HG03521 (cell line): ENCODE measurements at regions not wholly inside any gene's neighbourhood (a gene's known extent, or its start where the extent isn't known, plus 50 kb on each side); places are given as distances from the start of the nearest gene placed in this dataset.
"Not testable (repeated sequence)": the region's sequence is repeated elsewhere in the genome, so short reads cannot be mapped to it uniquely, and the experiment has no call there.

Experiments
- ATAC-seq: cut with Tn5 transposase; IDR thresholded peaks from one replicate; pipeline ENCODE4 v1.9.1; 2021; ENCODE audit warnings: mild to moderate bottlenecking, moderate library complexity; ENCODE audit not compliant: unreplicated experiment

GRCh38 chr20:19110285-19110684 lies 102.2 kb upstream of the SLC24A3 start:
- no peak for ATAC-seq

- no peak for ATAC-seq
These were observed 101.5 kb upstream of the SLC24A3 start for GRCh38 chr20:19110881-19111460.

GRCh38 chr20:19112828-19113227 lies 99.6 kb upstream of the SLC24A3 start:
- ATAC-seq = no peak

GRCh38 chr20:19113343-19113930 lies 99.0 kb upstream of the SLC24A3 start:
- ATAC-seq = no peak

- no peak for ATAC-seq
These were observed 98.0 kb upstream of the SLC24A3 start for GRCh38 chr20:19114410-19114809.

- ATAC-seq = no peak
These were observed 96.9 kb upstream of the SLC24A3 start for GRCh38 chr20:19115581-19115980.

- no peak for ATAC-seq
These were observed 92.4 kb upstream of the SLC24A3 start for GRCh38 chr20:19120011-19120410.

- no peak for ATAC-seq
These were observed 91.9 kb upstream of the SLC24A3 start for GRCh38 chr20:19120569-19120968.

- no peak for ATAC-seq
These were observed 91.0 kb upstream of the SLC24A3 start for GRCh38 chr20:19121463-19121862.

GRCh38 chr20:19121916-19122315 lies 90.5 kb upstream of the SLC24A3 start:
- no peak for ATAC-seq

- no peak for ATAC-seq
These were observed 90.0 kb upstream of the SLC24A3 start for GRCh38 chr20:19122395-19122794.

- no peak for ATAC-seq
These were observed 86.9 kb upstream of the SLC24A3 start for GRCh38 chr20:19125508-19125907.

GRCh38 chr20:19129306-19129705 lies 83.1 kb upstream of the SLC24A3 start:
- no peak for ATAC-seq

GRCh38 chr20:19129976-19130612 lies 82.3 kb upstream of the SLC24A3 start:
- ATAC-seq = no peak

- ATAC-seq = no peak
These were observed 81.8 kb upstream of the SLC24A3 start for GRCh38 chr20:19130613-19130984.

- no peak for ATAC-seq
These were observed 74.8 kb upstream of the SLC24A3 start for GRCh38 chr20:19137641-19138040.

- no peak for ATAC-seq
These were observed 73.7 kb upstream of the SLC24A3 start for GRCh38 chr20:19138758-19139157.

- not testable (repeated sequence) for ATAC-seq
These were observed 72.9 kb upstream of the SLC24A3 start for GRCh38 chr20:19139584-19139983.

- no peak for ATAC-seq
These were observed 70.4 kb upstream of the SLC24A3 start for GRCh38 chr20:19141998-19142397.

GRCh38 chr20:19143890-19144289 lies 68.6 kb upstream of the SLC24A3 start:
- no peak for ATAC-seq

- ATAC-seq = no peak
These were observed 51.1 kb upstream of the SLC24A3 start for GRCh38 chr20:19161336-19161735.
